SJCRH30 (cell line): ENCODE measurements at regions not wholly inside any gene's neighbourhood (a gene's known extent, or its start where the extent isn't known, plus 50 kb on each side); places are given as distances from the start of the nearest gene placed in this dataset.
"Not testable (repeated sequence)": the region's sequence is repeated elsewhere in the genome, so short reads cannot be mapped to it uniquely, and the experiment has no call there.

ENCODE experiments used
- DNase-seq, 2 experiments: peaks; one replicate each; pipeline ENCODE4 v3.0.0-alpha.2; 2015 to 2020
- H3K27ac ChIP-seq: fragments of 250-450 bp; sonication (Bioruptor Pico); 2 replicates; pipeline ENCODE4 v1.5.1; 2020; ENCODE audit warnings: mild to moderate bottlenecking, moderate library complexity
- H3K27me3 ChIP-seq: fragments of 250-450 bp; sonication (Bioruptor Pico); 2 replicates; pipeline ENCODE4 v1.5.1; 2020; ENCODE audit warnings: mild to moderate bottlenecking, moderate library complexity
- H3K36me3 ChIP-seq: fragments of 250-450 bp; sonication (Bioruptor Pico); 2 replicates; pipeline ENCODE4 v1.5.1; 2020; ENCODE audit warnings: mild to moderate bottlenecking, moderate library complexity
- H3K4me1 ChIP-seq: fragments of 250-450 bp; sonication (Bioruptor Pico); 2 replicates; pipeline ENCODE4 v1.5.1; 2020; ENCODE audit warnings: mild to moderate bottlenecking, moderate library complexity
- H3K4me3 ChIP-seq: fragments of 250-450 bp; sonication (Bioruptor Pico); 2 replicates; pipeline ENCODE4 v1.5.1; 2020; ENCODE audit warnings: mild to moderate bottlenecking, moderate library complexity
- H3K9me3 ChIP-seq: fragments of 250-450 bp; sonication (Bioruptor Pico); replicated peaks from 2 replicates; pipeline ENCODE4 v1.5.1; 2020; ENCODE audit warnings: mild to moderate bottlenecking, moderate library complexity

DNA sequence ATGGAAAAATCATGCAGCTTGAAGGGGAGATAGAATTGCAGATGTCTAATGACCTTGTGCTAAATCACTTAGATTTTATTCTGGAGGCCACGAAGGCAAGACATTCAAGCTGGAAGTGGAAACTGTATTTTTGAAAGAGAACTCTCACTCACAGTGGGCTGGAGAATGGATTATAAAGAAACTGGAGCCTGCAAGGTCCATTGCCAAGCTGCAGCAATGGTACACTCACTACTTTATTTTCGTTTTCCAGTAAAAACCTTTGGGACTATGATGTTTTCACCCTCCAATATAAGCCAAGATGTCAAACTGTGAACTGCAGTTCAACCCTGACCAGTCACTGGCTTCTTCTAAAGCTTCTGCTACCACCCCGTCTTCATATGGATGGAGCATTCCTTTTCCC lies 62.0 kb downstream of the SKIDA1 start:
- no peak overlapping the region for H3K27ac ChIP-seq
- H3K4me3 ChIP-seq: no peak overlapping the region

DNA sequence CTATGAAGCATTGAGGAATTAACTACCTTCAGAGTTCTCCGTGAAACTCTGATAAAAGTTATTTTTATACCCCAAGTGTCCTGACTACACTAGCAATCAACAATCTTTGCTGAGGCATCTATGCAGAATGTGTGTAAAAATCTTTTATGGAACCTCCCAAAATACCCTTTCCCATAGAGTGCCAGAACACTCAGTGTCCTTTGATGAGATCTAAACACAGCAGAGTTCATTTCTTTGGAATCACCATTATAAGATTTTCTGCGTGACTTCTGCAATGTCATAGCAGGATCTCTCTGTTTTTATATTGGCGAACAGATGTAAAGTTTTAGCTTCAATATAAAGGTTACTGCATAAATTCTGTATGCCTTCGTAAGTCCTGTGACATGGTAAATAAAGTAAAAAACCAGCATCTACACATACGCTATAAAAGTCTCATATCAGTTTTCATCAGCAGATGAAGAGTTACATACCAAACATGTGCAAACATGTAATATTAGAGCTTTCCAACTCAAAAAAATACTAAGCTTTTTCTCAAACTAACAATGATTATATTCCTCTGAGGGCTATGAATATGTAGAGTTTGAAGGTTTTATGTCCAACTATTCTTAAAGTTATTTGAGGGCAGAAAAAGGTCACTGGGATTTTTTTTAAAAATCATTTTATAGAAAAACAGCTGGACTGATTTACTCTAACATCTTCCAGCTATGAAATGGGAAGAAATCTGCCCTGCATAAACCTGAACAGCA lies 67.2 kb downstream of the SKIDA1 start:
- Histone ChIP-seq H3K36me3 (no peaks in the 10 kb centered on the region), H3K4me1 (no peaks in the 10 kb centered on the region), H3K4me3 (no peak overlapping the region), H3K27ac (no peak overlapping the region), H3K27me3 (no peaks in the 10 kb centered on the region), H3K9me3 (no peaks in the 10 kb centered on the region)
- no peak for DNase-seq

More for the DNA sequence above, 62.0 kb downstream of the SKIDA1 start:
- Histone ChIP-seq H3K27me3 (no peaks in the 10 kb centered on the region), H3K4me1 (no peaks in the 10 kb centered on the region), H3K36me3 (no peaks in the 10 kb centered on the region), H3K9me3 (no peaks in the 10 kb centered on the region)
- no peak for DNase-seq

DNA sequence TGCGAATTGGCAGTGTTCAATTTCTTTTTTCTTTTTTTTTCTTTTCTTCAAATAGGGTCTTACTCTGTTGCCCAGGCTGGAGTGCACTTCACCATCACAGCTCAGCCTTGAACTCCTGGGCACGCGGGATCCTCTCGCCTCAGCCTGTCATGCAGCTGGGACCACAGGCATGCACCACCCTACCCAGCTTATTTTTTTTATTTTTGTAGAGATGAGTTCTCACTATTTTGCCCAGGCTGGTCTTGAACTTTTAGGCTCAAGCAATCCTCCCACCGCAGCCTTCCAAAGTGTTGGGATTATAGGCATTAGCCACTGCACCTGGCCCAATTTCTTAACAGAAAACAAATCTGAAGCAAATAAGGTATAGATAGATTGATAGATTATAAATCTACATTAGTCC lies 69.3 kb downstream of the SKIDA1 start:
- no peaks in the 10 kb centered on the region for H3K9me3 ChIP-seq
- no peaks in the 10 kb centered on the region for H3K36me3 ChIP-seq
- H3K4me1 ChIP-seq: no peaks in the 10 kb centered on the region
- H3K27me3 ChIP-seq: no peaks in the 10 kb centered on the region
- H3K4me3 ChIP-seq: no peak overlapping the region
- no peak for DNase-seq
- no peak overlapping the region for H3K27ac ChIP-seq

DNA sequence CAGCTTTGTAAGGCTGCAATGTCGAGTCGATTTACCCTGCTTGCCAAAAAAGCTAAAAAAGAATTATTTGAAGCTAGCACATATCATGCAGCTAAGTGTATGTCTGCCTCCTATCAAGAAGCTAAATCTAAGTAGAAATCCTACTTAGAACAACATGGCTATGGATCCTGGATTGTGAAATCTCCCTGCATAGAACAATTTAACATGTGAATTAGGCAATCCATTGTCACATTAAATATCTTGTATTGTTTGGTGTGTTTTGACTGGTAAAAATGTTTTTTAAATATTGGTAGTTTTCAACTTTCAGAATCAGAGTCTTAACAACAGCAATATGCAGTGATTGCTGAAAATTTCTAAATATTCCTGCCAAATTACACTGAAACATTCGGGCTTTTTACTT lies 73.3 kb downstream of the SKIDA1 start:
- no peak overlapping the region for H3K27ac ChIP-seq
- DNase-seq: no peak
- no peaks in the 10 kb centered on the region for H3K36me3 ChIP-seq
- H3K4me1 ChIP-seq: no peaks in the 10 kb centered on the region
- no peaks in the 10 kb centered on the region for H3K27me3 ChIP-seq
- no peaks in the 10 kb centered on the region for H3K9me3 ChIP-seq
- no peak overlapping the region for H3K4me3 ChIP-seq

DNA sequence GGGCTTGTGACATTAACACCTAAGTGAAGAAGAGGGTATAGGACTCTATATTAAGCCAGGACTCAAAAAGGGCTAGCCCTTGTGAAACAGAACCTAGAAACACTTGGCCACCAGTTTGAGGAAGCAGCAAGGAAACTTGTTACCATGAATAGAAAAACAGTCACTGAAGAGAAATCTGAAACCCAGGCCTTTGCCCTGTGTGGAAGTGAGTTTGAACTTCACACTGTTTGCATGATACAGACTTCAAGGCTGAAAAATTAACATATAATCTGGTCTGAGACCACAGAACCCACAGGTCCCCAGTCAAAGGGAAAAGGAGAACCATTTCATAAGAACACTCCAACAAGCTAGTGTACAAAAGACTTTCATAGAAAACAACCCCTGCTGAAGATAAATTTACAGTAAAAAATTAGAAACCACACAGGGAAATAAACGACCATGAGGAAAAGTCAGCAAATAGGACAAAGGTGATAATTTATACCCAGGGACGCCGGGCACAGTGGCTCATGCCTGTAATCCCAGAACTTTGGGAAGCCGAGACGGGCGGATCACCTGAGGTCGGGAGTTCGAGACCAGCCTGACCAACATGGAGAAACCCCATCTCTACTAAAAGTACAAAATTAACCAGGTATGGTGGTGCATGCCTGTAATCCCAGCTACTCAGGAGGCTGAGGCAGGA lies 76.1 kb downstream of the SKIDA1 start:
- Histone ChIP-seq H3K4me3 (no peak overlapping the region), H3K27me3 (no peaks in the 10 kb centered on the region), H3K4me1 (no peaks in the 10 kb centered on the region), H3K27ac (no peak overlapping the region), H3K36me3 (no peaks in the 10 kb centered on the region), H3K9me3 (no peaks in the 10 kb centered on the region)
- DNase-seq: no peak

DNA sequence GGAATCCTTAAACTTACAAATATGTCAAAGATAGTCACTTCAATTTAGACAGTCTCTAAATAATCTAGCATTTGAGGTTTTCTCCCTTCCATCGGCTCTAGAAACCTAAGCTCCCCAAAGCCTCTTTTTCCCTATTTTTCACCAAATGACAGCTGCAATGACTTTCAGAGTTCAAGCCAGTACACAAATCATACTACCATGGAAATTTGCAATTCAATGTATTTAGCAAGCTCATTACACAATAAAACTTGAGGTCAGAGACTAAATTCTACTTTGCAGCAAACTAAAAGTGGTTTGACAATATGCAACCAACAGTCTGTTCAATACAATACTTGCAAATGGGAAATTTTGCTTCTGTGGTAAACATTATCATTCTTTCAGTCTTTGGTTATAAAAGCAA lies 80.3 kb downstream of the SKIDA1 start:
- no peak overlapping the region for H3K27ac ChIP-seq
- H3K4me3 ChIP-seq: no peak overlapping the region
- H3K4me1 ChIP-seq: no peaks in the 10 kb centered on the region
- H3K9me3 ChIP-seq: no peaks in the 10 kb centered on the region
- no peaks in the 10 kb centered on the region for H3K27me3 ChIP-seq
- DNase-seq: no peak
- H3K36me3 ChIP-seq: no peaks in the 10 kb centered on the region

DNA sequence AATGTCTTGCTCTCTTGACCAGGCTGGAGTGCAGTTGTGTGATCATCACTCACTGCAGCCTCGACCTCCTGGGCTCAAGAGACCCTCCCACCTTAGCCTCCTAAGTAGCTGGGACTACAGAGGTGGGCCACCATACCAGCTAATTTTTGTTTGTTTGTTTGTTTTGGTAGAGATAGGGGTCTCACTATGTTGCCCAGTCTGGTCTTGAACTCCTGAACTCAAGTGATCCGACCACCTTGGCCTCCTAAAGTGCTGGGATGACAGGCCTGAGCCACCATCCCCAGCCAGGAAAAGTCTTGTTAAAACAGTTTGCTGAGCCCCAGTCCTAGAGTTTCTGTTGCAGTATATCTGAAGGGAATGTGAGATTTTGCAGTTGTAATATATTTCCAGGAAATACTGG lies 83.9 kb downstream of the SKIDA1 start:
- no peaks in the 10 kb centered on the region for H3K4me1 ChIP-seq
- no peak overlapping the region for H3K27ac ChIP-seq
- no peaks in the 10 kb centered on the region for H3K27me3 ChIP-seq
- no peak for DNase-seq
- no peaks in the 10 kb centered on the region for H3K9me3 ChIP-seq
- no peaks in the 10 kb centered on the region for H3K36me3 ChIP-seq
- H3K4me3 ChIP-seq: no peak overlapping the region

DNA sequence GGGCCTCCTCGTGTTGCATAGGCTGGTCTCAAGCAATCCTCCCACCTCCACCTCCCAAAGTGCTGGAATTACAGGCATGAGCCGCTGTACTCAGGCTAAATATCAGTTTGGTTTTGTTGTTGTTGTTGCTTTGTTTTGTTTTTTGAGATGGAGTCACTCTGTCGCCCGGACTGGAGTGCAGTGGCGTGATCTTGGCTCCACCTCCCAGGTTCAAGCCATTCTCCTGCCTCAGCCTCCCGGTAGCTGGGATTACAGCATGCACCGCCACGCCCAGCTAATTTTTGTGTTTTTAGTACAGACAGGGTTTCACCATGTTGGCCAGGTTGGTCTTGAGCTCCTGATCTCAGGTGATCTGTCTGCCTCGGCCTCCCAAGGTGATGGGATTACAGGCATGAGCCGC lies 86.6 kb downstream of the SKIDA1 start:
- not testable (repeated sequence) for H3K4me3 ChIP-seq

DNA sequence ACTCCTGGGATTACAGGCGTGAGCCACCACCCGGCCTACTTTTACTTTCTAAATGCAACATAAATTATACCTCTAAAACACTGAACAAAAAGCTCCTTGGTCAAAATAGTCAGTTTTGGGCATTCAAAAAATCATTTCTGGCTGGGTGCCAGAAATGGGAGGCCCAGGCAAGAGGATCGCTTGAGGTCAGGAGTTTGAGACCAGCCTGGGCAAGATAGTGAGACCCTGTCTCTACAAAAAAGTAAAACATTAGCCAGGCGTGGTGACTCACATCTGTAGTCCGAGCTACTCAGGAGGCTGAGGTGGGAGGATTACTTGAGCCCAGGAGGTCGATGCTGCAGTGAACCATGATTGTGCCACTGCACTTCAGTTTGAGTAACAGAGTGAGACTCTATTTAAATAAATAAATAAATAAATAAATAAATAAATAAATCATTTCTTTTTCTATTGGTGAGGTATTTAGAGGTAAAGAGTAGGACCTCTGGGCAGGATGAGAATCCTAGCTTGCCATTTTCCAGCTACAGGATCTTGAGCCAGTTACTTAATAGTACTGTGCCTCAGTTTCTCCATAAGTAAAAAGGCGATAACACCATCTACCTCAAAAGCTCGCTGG lies 87.6 kb downstream of the SKIDA1 start:
- Histone ChIP-seq H3K27ac (no peak overlapping the region), H3K36me3 (no peaks in the 10 kb centered on the region), H3K27me3 (no peaks in the 10 kb centered on the region), H3K4me3 (no peak overlapping the region), H3K4me1 (no peaks in the 10 kb centered on the region), H3K9me3 (no peaks in the 10 kb centered on the region)
- no peak for DNase-seq

More for the DNA sequence above, 86.6 kb downstream of the SKIDA1 start:
- not testable (repeated sequence) for DNase-seq, H3K9me3 ChIP-seq, H3K27me3 ChIP-seq, H3K36me3 ChIP-seq, H3K4me1 ChIP-seq, H3K27ac ChIP-seq

DNA sequence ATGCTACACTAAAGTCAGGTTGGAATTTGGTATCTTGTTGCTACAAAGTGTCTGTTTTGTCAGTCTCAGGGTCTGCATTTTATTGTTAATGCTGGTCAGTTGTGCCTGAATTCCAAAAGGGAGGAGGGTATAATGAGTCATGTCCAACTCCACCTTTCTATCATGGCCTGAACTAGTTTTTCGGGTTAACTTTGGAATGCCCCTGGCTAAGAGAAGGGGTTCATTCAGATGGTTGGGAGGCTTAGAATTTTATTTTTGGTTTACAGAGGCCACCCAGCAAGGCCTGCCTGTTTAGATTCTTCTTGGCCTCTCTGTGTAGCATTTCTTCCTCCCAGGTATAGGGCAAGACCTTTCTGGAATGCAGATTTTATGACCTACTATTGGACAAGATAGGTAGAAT lies 93.2 kb downstream of the SKIDA1 start:
- Histone ChIP-seq H3K36me3 (no peaks in the 10 kb centered on the region), H3K27me3 (no peaks in the 10 kb centered on the region), H3K4me3 (no peak overlapping the region), H3K27ac (no peak overlapping the region), H3K4me1 (no peaks in the 10 kb centered on the region), H3K9me3 (no peaks in the 10 kb centered on the region)
- no peak for DNase-seq

DNA sequence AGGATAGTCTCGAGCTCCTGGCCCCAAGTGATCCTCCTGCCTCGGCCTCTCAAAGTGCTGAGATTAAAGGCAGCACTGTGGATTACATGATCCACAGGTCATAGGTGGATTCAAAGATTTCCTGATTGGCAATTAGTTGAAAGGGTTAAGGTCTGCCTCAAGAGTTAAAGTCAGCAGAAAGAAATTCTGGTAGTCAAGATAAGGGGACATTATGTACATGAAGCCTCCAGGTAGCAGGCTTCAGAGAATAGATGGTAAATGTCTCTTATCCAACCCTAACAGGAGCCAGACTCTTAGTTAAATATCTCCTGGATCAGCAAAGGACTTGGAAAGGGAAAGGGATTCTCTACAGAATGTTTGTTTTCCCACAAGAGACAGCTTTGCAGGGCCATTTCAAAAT lies 93.7 kb downstream of the SKIDA1 start:
- H3K4me3 ChIP-seq: no peak overlapping the region
- no peaks in the 10 kb centered on the region for H3K4me1 ChIP-seq
- no peaks in the 10 kb centered on the region for H3K9me3 ChIP-seq
- no peak for DNase-seq
- H3K27me3 ChIP-seq: no peaks in the 10 kb centered on the region
- H3K36me3 ChIP-seq: no peaks in the 10 kb centered on the region
- no peak overlapping the region for H3K27ac ChIP-seq

DNA sequence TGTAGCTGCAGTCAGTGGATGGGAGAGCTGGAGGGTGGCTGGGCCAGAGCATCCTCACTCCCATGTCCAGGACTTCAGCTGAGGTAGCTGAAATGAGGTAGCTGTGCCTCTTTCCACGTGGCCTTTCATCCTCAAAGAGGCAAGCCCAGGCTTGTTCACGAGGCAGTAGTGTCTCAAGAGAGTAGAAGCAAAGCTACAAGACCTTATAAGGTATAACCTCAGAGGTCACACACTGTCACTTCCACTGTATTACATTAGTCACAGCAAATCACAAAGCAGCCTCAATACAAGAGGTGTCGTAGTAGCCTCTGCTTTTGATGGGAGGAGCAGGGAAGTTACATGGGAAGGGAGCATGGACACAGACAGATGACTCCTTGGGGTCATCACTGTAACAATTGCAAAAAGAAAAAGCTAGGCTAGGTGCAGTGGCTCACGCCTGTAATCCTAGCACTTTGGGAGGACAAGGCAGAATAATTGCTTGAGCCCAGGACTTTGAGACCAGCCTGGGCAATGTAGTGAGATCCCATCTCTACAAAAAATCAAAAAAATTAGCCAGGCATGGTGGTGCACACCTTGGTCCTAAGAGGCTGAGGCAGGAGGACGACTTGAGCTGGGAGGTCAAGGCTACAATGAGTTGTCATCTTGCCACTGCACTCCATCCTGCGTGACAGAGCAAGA lies 97.5 kb downstream of the SKIDA1 start:
- no peak overlapping the region for H3K27ac ChIP-seq
- no peak overlapping the region for H3K4me3 ChIP-seq
- H3K9me3 ChIP-seq: no peaks in the 10 kb centered on the region
- no peaks in the 10 kb centered on the region for H3K36me3 ChIP-seq
- H3K27me3 ChIP-seq: no peaks in the 10 kb centered on the region
- no peaks in the 10 kb centered on the region for H3K4me1 ChIP-seq
- no peak for DNase-seq

DNA sequence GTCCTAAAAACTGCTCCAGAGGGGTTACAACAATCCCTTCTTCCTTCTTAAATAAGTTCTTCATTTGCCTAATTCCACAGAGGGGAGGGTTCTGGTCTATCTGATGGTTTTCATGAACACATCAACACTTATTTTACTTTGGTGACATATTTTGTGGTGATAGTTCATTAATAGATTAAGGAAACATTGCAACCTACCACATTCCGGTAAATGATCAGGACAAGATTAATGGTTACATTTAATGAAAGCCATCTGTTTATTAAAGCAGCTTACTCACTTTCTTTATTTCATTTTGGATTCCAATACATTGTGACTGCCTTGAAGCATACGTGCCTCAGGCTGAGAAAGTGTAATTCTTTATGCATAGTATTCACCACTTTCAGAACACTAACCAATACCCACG lies 101.0 kb downstream of the SKIDA1 start:
- Histone ChIP-seq H3K27me3 (no peaks in the 10 kb centered on the region), H3K4me3 (no peak overlapping the region), H3K9me3 (no peaks in the 10 kb centered on the region), H3K36me3 (no peaks in the 10 kb centered on the region), H3K27ac (no peak overlapping the region), H3K4me1 (no peaks in the 10 kb centered on the region)
- DNase-seq: no peak

DNA sequence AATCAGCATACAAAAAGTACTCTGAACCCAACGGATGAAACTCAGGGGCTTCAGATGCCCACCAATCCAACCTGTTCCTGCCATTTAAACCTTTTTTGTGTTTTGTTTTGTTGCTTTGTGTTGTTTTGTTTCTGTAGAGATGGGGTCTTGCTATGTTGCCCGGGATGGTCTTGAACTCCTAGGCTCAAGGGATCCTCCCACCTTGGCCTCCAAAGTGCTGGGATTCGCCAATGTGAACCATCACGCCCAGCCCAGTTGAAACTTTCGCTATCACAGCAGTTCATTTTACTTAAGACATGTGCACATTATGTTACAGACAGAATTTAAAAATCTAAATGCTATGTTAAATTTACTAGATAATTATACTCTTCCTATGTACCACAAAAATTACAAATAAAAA lies 101.6 kb downstream of the SKIDA1 start:
- no peaks in the 10 kb centered on the region for H3K9me3 ChIP-seq
- no peak overlapping the region for H3K27ac ChIP-seq
- H3K36me3 ChIP-seq: no peaks in the 10 kb centered on the region
- no peaks in the 10 kb centered on the region for H3K27me3 ChIP-seq
- DNase-seq: no peak
- no peak overlapping the region for H3K4me3 ChIP-seq
- no peaks in the 10 kb centered on the region for H3K4me1 ChIP-seq

DNA sequence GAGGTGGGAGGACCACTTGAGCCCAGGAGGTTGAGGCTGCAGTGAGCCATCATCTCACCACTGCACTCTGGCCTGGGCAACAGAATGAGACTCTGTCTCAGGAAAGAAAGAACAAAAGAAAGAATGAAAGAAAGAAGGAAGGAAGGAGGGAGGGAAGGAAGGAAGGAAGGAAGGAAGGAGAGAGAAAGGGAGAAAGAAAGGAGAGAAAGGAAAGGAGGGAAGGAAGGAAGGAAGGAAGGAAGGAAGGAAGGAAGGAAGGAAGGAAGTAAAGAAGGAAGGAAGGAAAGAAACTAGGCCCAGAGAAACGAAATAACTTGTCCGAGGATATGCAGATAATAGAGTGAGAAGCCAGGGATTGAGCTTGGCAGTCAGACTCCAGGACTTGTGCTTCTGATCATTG lies 102.1 kb downstream of the SKIDA1 start:
- Histone ChIP-seq H3K4me1 (no peaks in the 10 kb centered on the region), H3K4me3 (no peak overlapping the region), H3K27ac (no peak overlapping the region), H3K27me3 (no peaks in the 10 kb centered on the region), H3K9me3 (no peaks in the 10 kb centered on the region), H3K36me3 (no peaks in the 10 kb centered on the region)
- DNase-seq: no peak
